ENCODE measurements at regions not wholly inside any gene's neighbourhood (a gene's known extent, or its start where the extent isn't known, plus 50 kb on each side); places are given as distances from the start of the nearest gene placed in this dataset.

- Histone ChIP-seq H3K9me3 (ENCODE audit: insufficient read depth, low read depth, low read length) (no peaks in the 10 kb centered on the region), H3K36me3 (ENCODE audit: insufficient read depth, low read length) (no peaks in the 10 kb centered on the region), H3F3A (ENCODE audit: low read depth) (no peaks in the 10 kb centered on the region), H2AFZ (ENCODE audit: low read length) (no peak overlapping the region), H4K20me1 (ENCODE audit: insufficient read depth, low read length, poor library complexity, severe bottlenecking) (no peaks in the 10 kb centered on the region), H3K9me2 (replicated peaks; ENCODE audit: low read depth, low read length) (no peaks in the 10 kb centered on the region), H3K4me2 (ENCODE audit: low read depth, low read length, poor library complexity, severe bottlenecking) (no peak overlapping the region), H3K4me1 (ENCODE audit: insufficient read depth, low read length, poor library complexity, severe bottlenecking) (peaks cover 11% of the 10 kb centered on the region), H3K27me3 (ENCODE audit: insufficient read depth, low read length, poor library complexity, severe bottlenecking) (no peaks in the 10 kb centered on the region), H3K79me2 (ENCODE audit: insufficient read depth, low read length) (no peaks in the 10 kb centered on the region), H3K9ac (ENCODE audit: low read depth, low read length, poor library complexity, severe bottlenecking) (no peak overlapping the region), H3K4me3 (ENCODE audit: low read length, poor library complexity, severe bottlenecking) (no peak overlapping the region)
- no peak for TF ChIP-seq EZH2phosphoT487 (IDR thresholded peaks at IDR 0.05; ENCODE audit: borderline replicate concordance)
- TF ChIP-seq CTCF (conservative IDR thresholded peaks at IDR 0.05; ENCODE audit: low read length) = no peak
These were observed 169.4 kb upstream of the TAB2 start for GRCh38 chr6:149147938-149148718.

GRCh38 chr6:149149653-149150052 lies 167.9 kb upstream of the TAB2 start:
- H3K9me2 ChIP-seq (replicated peaks; ENCODE audit: low read depth, low read length) = no peaks in the 10 kb centered on the region
- H3F3A ChIP-seq (ENCODE audit: low read depth) = no peaks in the 10 kb centered on the region
- no peak for TF ChIP-seq CTCF (conservative IDR thresholded peaks at IDR 0.05; ENCODE audit: low read length)
- no peak for TF ChIP-seq EZH2phosphoT487 (IDR thresholded peaks at IDR 0.05; ENCODE audit: borderline replicate concordance)
- H3K36me3 ChIP-seq (ENCODE audit: insufficient read depth, low read length) = no peaks in the 10 kb centered on the region
- H3K27me3 ChIP-seq (ENCODE audit: insufficient read depth, low read length, poor library complexity, severe bottlenecking) = no peaks in the 10 kb centered on the region
- H3K4me3 ChIP-seq (ENCODE audit: low read length, poor library complexity, severe bottlenecking) = no peak overlapping the region
- no peak overlapping the region for H2AFZ ChIP-seq (ENCODE audit: low read length)
- no peaks in the 10 kb centered on the region for H4K20me1 ChIP-seq (ENCODE audit: insufficient read depth, low read length, poor library complexity, severe bottlenecking)
- no peaks in the 10 kb centered on the region for H3K79me2 ChIP-seq (ENCODE audit: insufficient read depth, low read length)
- H3K4me2 ChIP-seq (ENCODE audit: low read depth, low read length, poor library complexity, severe bottlenecking) = no peak overlapping the region
- H3K9ac ChIP-seq (ENCODE audit: low read depth, low read length, poor library complexity, severe bottlenecking) = no peak overlapping the region
- H3K4me1 ChIP-seq (ENCODE audit: insufficient read depth, low read length, poor library complexity, severe bottlenecking) = peaks cover 11% of the 10 kb centered on the region
- no peaks in the 10 kb centered on the region for H3K9me3 ChIP-seq (ENCODE audit: insufficient read depth, low read depth, low read length)

GRCh38 chr6:149150301-149150700 lies 167.2 kb upstream of the TAB2 start:
- Histone ChIP-seq H3K36me3 (ENCODE audit: insufficient read depth, low read length) (no peaks in the 10 kb centered on the region), H4K20me1 (ENCODE audit: insufficient read depth, low read length, poor library complexity, severe bottlenecking) (no peaks in the 10 kb centered on the region), H3K9me3 (ENCODE audit: insufficient read depth, low read depth, low read length) (no peaks in the 10 kb centered on the region), H3K9ac (ENCODE audit: low read depth, low read length, poor library complexity, severe bottlenecking) (no peak overlapping the region), H3K79me2 (ENCODE audit: insufficient read depth, low read length) (no peaks in the 10 kb centered on the region), H3K9me2 (replicated peaks; ENCODE audit: low read depth, low read length) (no peaks in the 10 kb centered on the region), H2AFZ (ENCODE audit: low read length) (no peak overlapping the region), H3K27me3 (ENCODE audit: insufficient read depth, low read length, poor library complexity, severe bottlenecking) (no peaks in the 10 kb centered on the region), H3F3A (ENCODE audit: low read depth) (no peaks in the 10 kb centered on the region), H3K4me1 (ENCODE audit: insufficient read depth, low read length, poor library complexity, severe bottlenecking) (peaks cover 11% of the 10 kb centered on the region), H3K4me3 (ENCODE audit: low read length, poor library complexity, severe bottlenecking) (no peak overlapping the region), H3K4me2 (ENCODE audit: low read depth, low read length, poor library complexity, severe bottlenecking) (no peak overlapping the region)
- TF ChIP-seq CTCF (conservative IDR thresholded peaks at IDR 0.05; ENCODE audit: low read length) = no peak
- no peak for TF ChIP-seq EZH2phosphoT487 (IDR thresholded peaks at IDR 0.05; ENCODE audit: borderline replicate concordance)
